Prostate gland (tissue), 2 donors: ENCODE measurements at regions not wholly inside any gene's neighbourhood (a gene's known extent, or its start where the extent isn't known, plus 50 kb on each side); places are given as distances from the start of the nearest gene placed in this dataset.

Experiments
- CTCF ChIP-seq, 4 experiments: fragments of 200-600 bp in 2 of 4; fragments of 450-650 bp in 2 of 4; sonication (generic) in 2 of 4; IDR thresholded peaks; 1 replicate in 3 of 4; 2 replicates in 1 of 4; pipeline ENCODE4 v1.5.1; 2016 to 2019; ENCODE audit warnings: antibody characterized with exemption in 4 of 4, mild to moderate bottlenecking in 2 of 4, moderate library complexity in 2 of 4
- POLR2A ChIP-seq: fragments of 450-650 bp; IDR thresholded peaks from one replicate; pipeline ENCODE4 v1.6.1; 2016; ENCODE audit warnings: antibody characterized with exemption, mild to moderate bottlenecking
- POLR2AphosphoS5 ChIP-seq: sonication (generic); formaldehyde crosslinking; IDR thresholded peaks from one replicate; pipeline ENCODE4 v1.6.1; 2017; ENCODE audit warnings: antibody characterized with exemption

DNA sequence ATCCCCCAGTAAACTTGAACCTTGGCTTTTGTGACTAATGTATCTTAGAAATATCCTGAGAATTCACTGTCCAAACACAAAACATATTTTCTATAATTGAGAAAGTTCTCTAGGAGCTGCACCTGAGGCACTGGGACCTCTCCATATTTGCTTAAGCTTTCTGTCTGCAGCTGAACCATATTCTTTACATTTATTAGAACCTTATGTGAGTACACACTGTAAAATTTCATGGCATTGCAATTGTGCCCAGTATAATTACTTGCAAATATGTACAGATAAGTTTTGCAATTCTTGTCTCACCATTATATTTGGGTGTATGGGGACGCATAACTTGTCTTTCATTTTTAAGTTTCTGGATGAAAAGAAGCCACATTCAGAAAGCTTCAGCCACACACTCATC, 280.7 kb upstream of the KLHL1 start:
- no peak for TF ChIP-seq CTCF (IDR thresholded peaks at IDR 0.05)
- TF ChIP-seq POLR2A = no peak
- peak; percentile 15 for TF ChIP-seq POLR2AphosphoS5
